ENCODE measurements at regions not wholly inside any gene's neighbourhood (a gene's known extent, or its start where the extent isn't known, plus 50 kb on each side); places are given as distances from the start of the nearest gene placed in this dataset.

DNA sequence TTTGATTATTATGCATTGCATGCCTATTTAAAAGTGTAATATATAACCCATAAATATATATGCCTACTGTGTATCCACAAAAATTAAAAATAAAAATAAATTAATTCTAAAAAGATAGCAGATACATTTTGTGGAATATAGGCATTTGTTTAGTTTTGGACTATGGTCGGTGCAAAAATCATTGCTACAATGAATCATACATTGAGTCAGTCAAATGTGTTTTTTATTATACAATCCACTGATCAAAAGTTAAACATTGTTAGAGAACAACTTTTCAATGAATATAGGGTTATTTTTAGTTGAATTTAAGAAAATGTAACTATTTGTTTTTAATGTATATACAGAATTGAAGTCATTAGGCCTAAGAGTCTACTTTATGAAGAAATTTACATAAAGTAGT lies 885.9 kb downstream of the EFNA5 start:
- no peak for TF ChIP-seq ZNF311 (tag by site-specific recombination; IDR thresholded peaks at IDR 0.05; ENCODE audit: borderline replicate concordance)
- no peak for TF ChIP-seq ZSCAN30 (tag by site-specific recombination; IDR thresholded peaks at IDR 0.05)
- no peak for TF ChIP-seq SP2 (tag by site-specific recombination; IDR thresholded peaks at IDR 0.05)
- no peak for TF ChIP-seq ZNF133 (tag by site-specific recombination; IDR thresholded peaks at IDR 0.05)
- no peak for TF ChIP-seq ZNF521 (tag by site-specific recombination; IDR thresholded peaks at IDR 0.05)
- TF ChIP-seq, protein P1, sequence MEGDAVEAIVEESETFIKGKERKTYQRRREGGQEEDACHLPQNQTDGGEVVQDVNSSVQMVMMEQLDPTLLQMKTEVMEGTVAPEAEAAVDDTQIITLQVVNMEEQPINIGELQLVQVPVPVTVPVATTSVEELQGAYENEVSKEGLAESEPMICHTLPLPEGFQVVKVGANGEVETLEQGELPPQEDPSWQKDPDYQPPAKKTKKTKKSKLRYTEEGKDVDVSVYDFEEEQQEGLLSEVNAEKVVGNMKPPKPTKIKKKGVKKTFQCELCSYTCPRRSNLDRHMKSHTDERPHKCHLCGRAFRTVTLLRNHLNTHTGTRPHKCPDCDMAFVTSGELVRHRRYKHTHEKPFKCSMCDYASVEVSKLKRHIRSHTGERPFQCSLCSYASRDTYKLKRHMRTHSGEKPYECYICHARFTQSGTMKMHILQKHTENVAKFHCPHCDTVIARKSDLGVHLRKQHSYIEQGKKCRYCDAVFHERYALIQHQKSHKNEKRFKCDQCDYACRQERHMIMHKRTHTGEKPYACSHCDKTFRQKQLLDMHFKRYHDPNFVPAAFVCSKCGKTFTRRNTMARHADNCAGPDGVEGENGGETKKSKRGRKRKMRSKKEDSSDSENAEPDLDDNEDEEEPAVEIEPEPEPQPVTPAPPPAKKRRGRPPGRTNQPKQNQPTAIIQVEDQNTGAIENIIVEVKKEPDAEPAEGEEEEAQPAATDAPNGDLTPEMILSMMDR (tag by site-specific recombination; IDR thresholded peaks at IDR 0.05) = no peak
- TF ChIP-seq, protein P2, sequence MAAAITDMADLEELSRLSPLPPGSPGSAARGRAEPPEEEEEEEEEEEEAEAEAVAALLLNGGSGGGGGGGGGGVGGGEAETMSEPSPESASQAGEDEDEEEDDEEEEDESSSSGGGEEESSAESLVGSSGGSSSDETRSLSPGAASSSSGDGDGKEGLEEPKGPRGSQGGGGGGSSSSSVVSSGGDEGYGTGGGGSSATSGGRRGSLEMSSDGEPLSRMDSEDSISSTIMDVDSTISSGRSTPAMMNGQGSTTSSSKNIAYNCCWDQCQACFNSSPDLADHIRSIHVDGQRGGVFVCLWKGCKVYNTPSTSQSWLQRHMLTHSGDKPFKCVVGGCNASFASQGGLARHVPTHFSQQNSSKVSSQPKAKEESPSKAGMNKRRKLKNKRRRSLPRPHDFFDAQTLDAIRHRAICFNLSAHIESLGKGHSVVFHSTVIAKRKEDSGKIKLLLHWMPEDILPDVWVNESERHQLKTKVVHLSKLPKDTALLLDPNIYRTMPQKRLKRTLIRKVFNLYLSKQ (tag by site-specific recombination; IDR thresholded peaks at IDR 0.05; ENCODE audit: borderline replicate concordance) = no peak
- no peak for TF ChIP-seq ZNF121 (tag by site-specific recombination; IDR thresholded peaks at IDR 0.05)
- no peak for TF ChIP-seq MYNN (tag by site-specific recombination; IDR thresholded peaks at IDR 0.05; ENCODE audit: borderline replicate concordance)
- no peak for TF ChIP-seq ZNF843 (tag by site-specific recombination; IDR thresholded peaks at IDR 0.05)

All from HEK293 (cell line).